Upper lobe of left lung (tissue), 6 donors: ENCODE measurements at regions not wholly inside any gene's neighbourhood (a gene's known extent, or its start where the extent isn't known, plus 50 kb on each side); places are given as distances from the start of the nearest gene placed in this dataset.

ENCODE experiments used
- ATAC-seq, 2 donors: fragments of 200-7000 bp; cut with Tn5 transposase; one replicate each; pipeline ENCODE4 v1.9.1; 2022; ENCODE audit warnings: mild to moderate bottlenecking in 2 of 2, moderate library complexity in 2 of 2; ENCODE audit not compliant: low FRiP score in 2 of 2
- DNase-seq, 2 donors: peaks; one replicate each; pipeline ENCODE4 v3.0.0-alpha.2; 2019 to 2020
- H3K27ac ChIP-seq, 4 donors: fragments of 200-600 bp; sonication (generic); one replicate each; pipeline ENCODE4 v1.5.1; 2016 to 2019
- H3K27me3 ChIP-seq, 4 donors: fragments of 200-600 bp; sonication (generic); one replicate each; pipeline ENCODE4 v1.5.1; 2017 to 2019
- H3K36me3 ChIP-seq, 4 donors: fragments of 200-600 bp; sonication (generic); one replicate each; pipeline ENCODE4 v1.5.1; 2016 to 2019
- H3K4me1 ChIP-seq, 4 donors: fragments of 200-600 bp; sonication (generic); one replicate each; pipeline ENCODE4 v1.5.1; 2018 to 2019
- H3K4me3 ChIP-seq, 4 donors: fragments of 200-600 bp; sonication (generic); one replicate each; pipeline ENCODE4 v1.5.1; 2017 to 2019; ENCODE audit warnings: mild to moderate bottlenecking in 2 of 4, moderate library complexity in 1 of 4
- H3K9me3 ChIP-seq, 4 donors: fragments of 200-600 bp; sonication (generic); one replicate each; pipeline ENCODE4 v1.5.1; 2018 to 2019
- CTCF ChIP-seq, 6 experiments: fragments of 450-650 bp in 4 of 6; fragments of 200-600 bp in 2 of 6; sonication (generic) in 2 of 6; IDR thresholded peaks; one replicate each; pipeline ENCODE4 v1.5.1; 2016 to 2019; ENCODE audit warnings: antibody characterized with exemption in 6 of 6
- EP300 ChIP-seq, 4 donors: sonication (generic); formaldehyde crosslinking; IDR thresholded peaks; one replicate each; pipeline ENCODE4 v1.5.1; 2017; ENCODE audit warnings: antibody characterized with exemption in 4 of 4, control low read depth in 2 of 4
- POLR2A ChIP-seq, 4 donors: fragments of 450-650 bp; IDR thresholded peaks; one replicate each; pipeline ENCODE4 v1.5.1; 2016 to 2017; ENCODE audit warnings: antibody characterized with exemption in 4 of 4, mild to moderate bottlenecking in 2 of 4
- POLR2AphosphoS5 ChIP-seq, 2 donors: sonication (generic); formaldehyde crosslinking; IDR thresholded peaks; one replicate each; pipeline ENCODE4 v1.5.1; 2017; ENCODE audit warnings: antibody characterized with exemption in 2 of 2
- WGBS, 2 donors: methylation state at CpG; one replicate each; pipeline ENCODE4 v1.1.5; 2017 to 2018; 5-methylcytosine and 5-hydroxymethylcytosine counted together
- donor health status: DM: no; HTN: no; CAD: no; lungs with moderate emphysema.
- donor health status: DM: no; HTN: yes; CAD: no; lungs with severe emphysema.

GRCh38 chrX:145631461-145631951, 186.1 kb upstream of the SLITRK2 start:
- peak in 1 of 2 donors; percentile 26 for DNase-seq
- TF ChIP-seq EP300 (IDR thresholded peaks at IDR 0.05) (no peak), POLR2AphosphoS5 (IDR thresholded peaks at IDR 0.05) (no peak), POLR2A (IDR thresholded peaks at IDR 0.05) (no peak), CTCF (IDR thresholded peaks at IDR 0.05) (no peak)
- Histone ChIP-seq H3K36me3 (no peaks in the 10 kb centered on the region), H3K9me3 (peaks cover 0 to 12% (median 0%) of the 10 kb centered on the region in 4 donors), H3K27ac (no peak overlapping the region), H3K27me3 (no peaks in the 10 kb centered on the region), H3K4me3 (no peak overlapping the region), H3K4me1 (no peaks in the 10 kb centered on the region)
- ATAC-seq, result no peak
- 95 to 96% methylated on average over 10 to 29 of the region's 29 CpGs for WGBS, 2 donors

GRCh38 chrX:145654486-145654885, 163.1 kb upstream of the SLITRK2 start:
- DNase-seq (no peak), ATAC-seq (no peak)
- Histone ChIP-seq H3K9me3 (no peaks in the 10 kb centered on the region), H3K4me3 (no peak overlapping the region), H3K27me3 (no peaks in the 10 kb centered on the region), H3K36me3 (no peaks in the 10 kb centered on the region), H3K4me1 (no peaks in the 10 kb centered on the region), H3K27ac (no peak overlapping the region)
- 89 to 94% methylated on average over 2 to 5 of the region's 5 CpGs for WGBS, 2 donors
- TF ChIP-seq EP300 (IDR thresholded peaks at IDR 0.05), result no peak
- no peak for TF ChIP-seq POLR2A (IDR thresholded peaks at IDR 0.05)
- no peak for TF ChIP-seq CTCF (IDR thresholded peaks at IDR 0.05)
- TF ChIP-seq POLR2AphosphoS5 (IDR thresholded peaks at IDR 0.05), result no peak

GRCh38 chrX:145673841-145674240, 143.8 kb upstream of the SLITRK2 start:
- DNase-seq, result no peak
- Histone ChIP-seq H3K4me1 (no peaks in the 10 kb centered on the region), H3K36me3 (no peaks in the 10 kb centered on the region), H3K27me3 (no peaks in the 10 kb centered on the region), H3K9me3 (no peaks in the 10 kb centered on the region), H3K27ac (no peak overlapping the region), H3K4me3 (no peak overlapping the region)
- no peak for ATAC-seq
- TF ChIP-seq POLR2A (IDR thresholded peaks at IDR 0.05) (no peak), POLR2AphosphoS5 (IDR thresholded peaks at IDR 0.05) (no peak), CTCF (IDR thresholded peaks at IDR 0.05) (no peak), EP300 (IDR thresholded peaks at IDR 0.05) (no peak)
- WGBS, 2 donors, result 84 to 88% methylated on average over 3 to 4 of the region's 4 CpGs

- DNase-seq, result no peak
- no peak for ATAC-seq
- WGBS, 2 donors, result 80 to 82% methylated on average over 14 to 16 of the region's 16 CpGs
- Histone ChIP-seq H3K36me3 (no peaks in the 10 kb centered on the region), H3K9me3 (no peaks in the 10 kb centered on the region), H3K27ac (no peak overlapping the region), H3K4me3 (no peak overlapping the region), H3K4me1 (no peaks in the 10 kb centered on the region), H3K27me3 (no peaks in the 10 kb centered on the region)
- TF ChIP-seq CTCF (IDR thresholded peaks at IDR 0.05), result no peak
- no peak for TF ChIP-seq POLR2AphosphoS5 (IDR thresholded peaks at IDR 0.05)
- TF ChIP-seq EP300 (IDR thresholded peaks at IDR 0.05), result no peak
- TF ChIP-seq POLR2A (IDR thresholded peaks at IDR 0.05), result no peak
Measured at GRCh38 chrX:145677109-145677817, 140.4 kb upstream of the SLITRK2 start.
